ENCODE measurements at regions not wholly inside any gene's neighbourhood (a gene's known extent, or its start where the extent isn't known, plus 50 kb on each side); places are given as distances from the start of the nearest gene placed in this dataset.
"Not testable (repeated sequence)": the region's sequence is repeated elsewhere in the genome, so short reads cannot be mapped to it uniquely, and the experiment has no call there.

GRCh38 chr5:143921525-143922311, 109.8 kb downstream of the HMHB1 start:
- no peak overlapping the region for H3K4me3 ChIP-seq (ENCODE audit: low read depth, low read length)
- no peak for TF ChIP-seq CTCF (IDR thresholded peaks at IDR 0.05; ENCODE audit: low read depth, low read length)

- TF ChIP-seq CTCF (IDR thresholded peaks at IDR 0.05; ENCODE audit: low read depth, low read length), result no peak
- no peak overlapping the region for H3K4me3 ChIP-seq (ENCODE audit: low read depth, low read length)
Observed at GRCh38 chr5:143922718-143923117, 110.8 kb downstream of the HMHB1 start.

GRCh38 chr5:143923634-143924266, 111.8 kb downstream of the HMHB1 start:
- H3K4me3 ChIP-seq (ENCODE audit: low read depth, low read length), result peak overlapping the region; percentile 18; the same call in 1 of the 2 replicates
- TF ChIP-seq CTCF (IDR thresholded peaks at IDR 0.05; ENCODE audit: low read depth, low read length), result no peak

GRCh38 chr5:143924311-143924978, 112.5 kb downstream of the HMHB1 start:
- no peak for TF ChIP-seq CTCF (IDR thresholded peaks at IDR 0.05; ENCODE audit: low read depth, low read length)
- peak overlapping the region; percentile 18; the same call in 1 of the 2 replicates for H3K4me3 ChIP-seq (ENCODE audit: low read depth, low read length)

- not testable (repeated sequence) for H3K4me3 ChIP-seq (ENCODE audit: low read depth, low read length)
Observed at GRCh38 chr5:143924979-143925325, 113.0 kb downstream of the HMHB1 start.

- TF ChIP-seq CTCF (IDR thresholded peaks at IDR 0.05; ENCODE audit: low read depth, low read length), result no peak
Observed at GRCh38 chr5:143929486-143929885, 117.5 kb downstream of the HMHB1 start.

GRCh38 chr5:143930561-143930960, 118.6 kb downstream of the HMHB1 start:
- H3K4me3 ChIP-seq (ENCODE audit: low read depth, low read length), result no peak overlapping the region
- TF ChIP-seq CTCF (IDR thresholded peaks at IDR 0.05; ENCODE audit: low read depth, low read length), result no peak

More at GRCh38 chr5:143929486-143929885, 117.5 kb downstream of the HMHB1 start:
- H3K4me3 ChIP-seq (ENCODE audit: low read depth, low read length), result no peak overlapping the region
